Activated B cell treated with CpG ODN at 0.5 μM for 24 hours (primary cell): ENCODE measurements at regions not wholly inside any gene's neighbourhood (a gene's known extent, or its start where the extent isn't known, plus 50 kb on each side); places are given as distances from the start of the nearest gene placed in this dataset.

ENCODE experiments used
- ATAC-seq: fragments of 200-7000 bp; cut with Tn5 transposase; one replicate; pipeline ENCODE4 v1.10.0; 2021; ENCODE audit warnings: low read depth, mild to moderate bottlenecking, moderate library complexity
- CTCF ChIA-PET: fragments of 350-600 bp; sonication (Branson Sonifier 250); formaldehyde crosslinking; loops from one replicate; lab custom pipeline; 2021; ENCODE audit warnings: antibody characterized with exemption; lab: Charles Lee
- POLR2A ChIA-PET: fragments of 350-600 bp; sonication (Branson Sonifier 250); formaldehyde crosslinking; loops from one replicate; lab custom pipeline; 2021; ENCODE audit warnings: antibody characterized with exemption; lab: Charles Lee
- DNase-seq: peaks from one replicate; pipeline ENCODE4 v3.0.0; 2022
- H3K27ac Mint-ChIP-seq: one replicate; pipeline ENCODE4 v1.8.0; 2020; ENCODE audit warnings: mixed read lengths
- H3K27me3 Mint-ChIP-seq: one replicate; pipeline ENCODE4 v1.8.0; 2021; ENCODE audit warnings: mixed read lengths
- H3K36me3 Mint-ChIP-seq: one replicate; pipeline ENCODE4 v1.8.0; 2021; ENCODE audit warnings: low read depth, mixed read lengths
- H3K4me1 Mint-ChIP-seq: one replicate; pipeline ENCODE4 v1.8.0; 2021; ENCODE audit warnings: mixed read lengths
- H3K4me3 Mint-ChIP-seq: one replicate; pipeline ENCODE4 v1.8.0; 2020; ENCODE audit warnings: mild to moderate bottlenecking, mixed read lengths
- H3K9me3 Mint-ChIP-seq: one replicate; pipeline ENCODE4 v1.8.0; 2020; ENCODE audit warnings: mixed read lengths
- CTCF ChIP-seq: fragments of 200-600 bp; IDR thresholded peaks from one replicate; pipeline ENCODE4 v1.8.0; 2022; ENCODE audit warnings: antibody characterized with exemption, mild to moderate bottlenecking
- intact Hi-C: fragments of 100-400 bp; cut with micrococcal nuclease; formaldehyde crosslinking; loops from one replicate; pipeline ENCODE4 v1.15.1; 2024

DNA sequence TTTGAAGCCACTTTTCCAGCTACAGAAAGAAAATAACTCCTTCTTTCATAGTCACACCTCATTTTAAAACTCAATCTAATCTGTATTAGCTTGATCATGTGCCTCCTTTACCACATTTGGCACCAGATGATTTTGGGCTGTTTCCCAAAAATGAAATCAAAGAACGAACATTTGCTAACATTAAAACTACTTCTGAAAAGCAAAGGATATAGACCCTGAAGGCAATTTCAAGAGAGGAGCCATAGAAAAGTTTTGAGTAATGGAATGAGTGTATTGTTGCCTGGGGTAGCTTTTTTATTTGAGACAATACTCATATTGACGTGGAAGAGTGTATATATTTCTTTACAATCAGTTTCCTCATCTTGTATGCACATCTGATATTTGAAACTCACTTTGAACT is 152.8 kb upstream of the TBL1XR1 start:
- no peaks in the 10 kb centered on the region for H3K36me3 Mint-ChIP-seq
- H3K4me3 Mint-ChIP-seq: no peak overlapping the region
- ChIA-PET CTCF (interaction anchor here (1.0 kb wide), 1 partner anchor 299 kb away, joined by 3 read pairs; no protein-coding TSS in a partner anchor), POLR2A (interaction anchor here (0.5 to 6.4 kb wide), 5 partner anchors 10 to 153 kb away, joined by 4 to 58 read pairs (median 49); partner anchors contain the start of gene TBL1XR1)
- peaks cover 87% of the 10 kb centered on the region for H3K4me1 Mint-ChIP-seq
- TF ChIP-seq CTCF: no peak
- no peaks in the 10 kb centered on the region for H3K27me3 Mint-ChIP-seq
- peak overlapping the region; percentile 95 for H3K27ac Mint-ChIP-seq
- H3K9me3 Mint-ChIP-seq: peaks cover 4% of the 10 kb centered on the region
- intact Hi-C loops: loop anchor here (5.0 to 10.0 kb wide), 2 partner anchors 1035 to 1797 kb away; partner anchors contain the start of gene PIK3CA
- ATAC-seq (no peak), DNase-seq (no peak)

DNA sequence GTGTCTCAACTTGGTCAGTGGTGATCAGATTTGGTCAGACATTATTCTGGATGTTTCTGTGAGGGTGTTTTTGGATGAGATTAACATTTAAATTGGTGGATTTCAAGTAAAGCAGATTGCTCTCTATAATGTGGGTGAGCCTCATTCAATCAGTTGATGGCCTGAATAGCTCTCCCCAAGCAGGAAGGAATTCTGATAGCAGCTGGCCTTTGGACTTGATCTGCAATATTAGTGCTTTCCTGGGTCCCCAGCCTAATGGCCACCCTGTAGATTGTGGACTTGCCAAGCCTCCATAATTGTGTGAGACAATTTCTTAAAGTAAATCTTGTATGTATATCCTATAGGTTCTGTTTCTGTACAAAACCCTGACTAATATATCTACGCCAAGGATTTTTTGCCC is 153.9 kb upstream of the TBL1XR1 start:
- TF ChIP-seq CTCF: no peak
- Mint-ChIP-seq H3K27ac (peak overlapping the region; percentile 95), H3K4me1 (peaks cover 82% of the 10 kb centered on the region), H3K4me3 (peak overlapping the region; percentile 74), H3K36me3 (no peaks in the 10 kb centered on the region), H3K9me3 (peaks cover 4% of the 10 kb centered on the region), H3K27me3 (no peaks in the 10 kb centered on the region)
- no peak for ATAC-seq
- intact Hi-C loops: loop anchor here (1.0 to 10.0 kb wide), 4 partner anchors 13 to 1796 kb away; partner anchors contain the start of gene PIK3CA
- ChIA-PET POLR2A (interaction anchor here (0.9 to 6.4 kb wide), 9 partner anchors 9 to 157 kb away, joined by 3 to 58 read pairs (median 6); partner anchors contain the start of gene TBL1XR1), CTCF (interaction anchor here (0.7 to 1.4 kb wide), 4 partner anchors 14 to 300 kb away, joined by 3 read pairs; partner anchors contain the start of gene TBL1XR1)
- DNase-seq: no peak

GRCh38 chr3:177351757-177352158 is 154.5 kb upstream of the TBL1XR1 start:
- intact Hi-C loops: loop anchor here (1.0 to 10.0 kb wide), 7 partner anchors 9 to 1796 kb away; partner anchors contain the start of gene PIK3CA
- no peaks in the 10 kb centered on the region for H3K36me3 Mint-ChIP-seq
- no peak for TF ChIP-seq CTCF
- CTCF ChIA-PET: interaction anchor here (0.6 to 1.4 kb wide), 5 partner anchors 13 to 301 kb away, joined by 3 read pairs; partner anchors contain the start of gene TBL1XR1
- POLR2A ChIA-PET: interaction anchor here (0.8 to 6.4 kb wide), 10 partner anchors 9 to 158 kb away, joined by 3 to 58 read pairs (median 6); partner anchors contain the start of gene TBL1XR1
- H3K27ac Mint-ChIP-seq: peak overlapping the region; percentile 95
- ATAC-seq: peak; percentile 85
- H3K4me1 Mint-ChIP-seq: peaks cover 82% of the 10 kb centered on the region
- H3K9me3 Mint-ChIP-seq: peaks cover 4% of the 10 kb centered on the region
- no peaks in the 10 kb centered on the region for H3K27me3 Mint-ChIP-seq
- DNase-seq: no peak
- H3K4me3 Mint-ChIP-seq: peak overlapping the region; percentile 74

GRCh38 chr3:177352424-177352823 is 155.1 kb upstream of the TBL1XR1 start:
- intact Hi-C loops: loop anchor here (1.0 to 10.0 kb wide), 5 partner anchors 8 to 1795 kb away; partner anchors contain the start of gene PIK3CA
- H3K4me1 Mint-ChIP-seq: peaks cover 83% of the 10 kb centered on the region
- peak overlapping the region; percentile 95 for H3K27ac Mint-ChIP-seq

More at GRCh38 chr3:177352424-177352823, 155.1 kb upstream of the TBL1XR1 start:
- DNase-seq: no peak
- ChIA-PET POLR2A (interaction anchor here (0.7 to 6.4 kb wide), 8 partner anchors 8 to 155 kb away, joined by 3 to 58 read pairs (median 4); partner anchors contain the start of gene TBL1XR1), CTCF (interaction anchor here (0.6 to 1.4 kb wide), 3 partner anchors 105 to 192 kb away, joined by 3 to 4 read pairs (median 3); no protein-coding TSS in a partner anchor)
- no peak for TF ChIP-seq CTCF
- Mint-ChIP-seq H3K36me3 (no peaks in the 10 kb centered on the region), H3K9me3 (peaks cover 4% of the 10 kb centered on the region), H3K4me3 (peak overlapping the region; percentile 74), H3K27me3 (no peaks in the 10 kb centered on the region)
- ATAC-seq: no peak
